ENCODE measurements at regions not wholly inside any gene's neighbourhood (a gene's known extent, or its start where the extent isn't known, plus 50 kb on each side); places are given as distances from the start of the nearest gene placed in this dataset.
"Not testable (repeated sequence)": the region's sequence is repeated elsewhere in the genome, so short reads cannot be mapped to it uniquely, and the experiment has no call there.

GRCh38 chr12:74671421-74671820 lies 133.8 kb downstream of the ATXN7L3B start (continued):
- no peak for TF ChIP-seq SP140L (CRISPR knock-in tag; IDR thresholded peaks at IDR 0.05; ENCODE audit: borderline replicate concordance)
- no peak for TF ChIP-seq FUBP1 (CRISPR knock-in tag; IDR thresholded peaks at IDR 0.05; ENCODE audit: borderline replicate concordance)

GRCh38 chr12:74676955-74677354 lies 139.3 kb downstream of the ATXN7L3B start:
- in situ Hi-C loops (cut with HindIII; ENCODE audit: extremely low pct_ligation_motif_present, low pct_unique_long_range_greater_than_20kb); DNase-seq (ENCODE audit: low spot score); H3K79me2 ChIP-seq (ENCODE audit: insufficient read depth, low read length); H3K36me3 ChIP-seq (replicated peaks in 1 of 2; ENCODE audit: control insufficient read depth in 1 of 2, insufficient read depth in 2 of 2, low read length in 2 of 2); H3K4me3 ChIP-seq (replicated peaks in 1 of 3; ENCODE audit: insufficient read depth in 1 of 3, low read depth in 2 of 3, low read length in 3 of 3); BruUV-seq (replicated peaks); H3K4me1 ChIP-seq (ENCODE audit: insufficient read depth, low read length); H3K9ac ChIP-seq (ENCODE audit: insufficient read depth, low read depth, low read length); POLR2A ChIA-PET; H3K27ac ChIP-seq (ENCODE audit: extremely low read length, insufficient read depth, low read length); CTCF ChIA-PET (ENCODE audit: low intra/inter-chr PET ratio, low total read pairs); ATAC-seq; intact Hi-C loops (cut with micrococcal nuclease; ENCODE audit: unreplicated experiment); H2AFZ ChIP-seq (ENCODE audit: low read length); FAIRE-seq; H3K4me2 ChIP-seq (ENCODE audit: low read depth, low read length); H3K27me3 ChIP-seq (ENCODE audit: control insufficient read depth in 1 of 2, insufficient read depth in 2 of 2, low read length in 2 of 2); H4K20me1 ChIP-seq (ENCODE audit: insufficient read depth, low read length); H3K9me3 ChIP-seq (ENCODE audit: low read length): not testable (repeated sequence)
- WGBS (ENCODE audit: low lambda C conversion rate), result 0% methylated on average over 2 of the region's 4 CpGs

GRCh38 chr12:74685385-74685784 lies 147.8 kb downstream of the ATXN7L3B start:
- Histone ChIP-seq H3K4me3 (replicated peaks in 1 of 3; ENCODE audit: insufficient read depth in 1 of 3, low read depth in 2 of 3, low read length in 3 of 3) (no peak overlapping the region), H3K4me1 (ENCODE audit: insufficient read depth, low read length) (peaks cover 9% of the 10 kb centered on the region; the same call in 1 of the 2 replicates), H3K79me2 (ENCODE audit: insufficient read depth, low read length) (no peaks in the 10 kb centered on the region), H3K27me3 (ENCODE audit: control insufficient read depth in 1 of 2, insufficient read depth in 2 of 2, low read length in 2 of 2) (no peaks in the 10 kb centered on the region), H3K9me3 (ENCODE audit: low read length) (no peaks in the 10 kb centered on the region), H3K4me2 (ENCODE audit: low read depth, low read length) (peak overlapping the region; percentile 21; the same call in 1 of the 2 replicates), H2AFZ (ENCODE audit: low read length) (no peak overlapping the region), H3K27ac (ENCODE audit: extremely low read length, insufficient read depth, low read length) (no peak overlapping the region), H3K9ac (ENCODE audit: insufficient read depth, low read depth, low read length) (no peak overlapping the region), H4K20me1 (ENCODE audit: insufficient read depth, low read length) (no peaks in the 10 kb centered on the region), H3K36me3 (replicated peaks in 1 of 2; ENCODE audit: control insufficient read depth in 1 of 2, insufficient read depth in 2 of 2, low read length in 2 of 2) (no peaks in the 10 kb centered on the region)
- 2% methylated on average over 5 of the region's 5 CpGs for WGBS (ENCODE audit: low lambda C conversion rate)
- peak; percentile 86 for ATAC-seq
- CTCF ChIA-PET (ENCODE audit: low intra/inter-chr PET ratio, low total read pairs), result no interaction called here
- DNase-seq (ENCODE audit: low spot score), result peak; percentile 50
- in situ Hi-C loops (cut with HindIII; ENCODE audit: extremely low pct_ligation_motif_present, low pct_unique_long_range_greater_than_20kb) (no loop called here), intact Hi-C loops (cut with micrococcal nuclease; ENCODE audit: unreplicated experiment) (no loop called here)
- POLR2A ChIA-PET, result no interaction called here
- BruUV-seq (replicated peaks), result no TSS peak
- no peak for FAIRE-seq
- TF ChIP-seq KLF9 (CRISPR knock-in tag; IDR thresholded peaks at IDR 0.05; ENCODE audit: low read depth) (no peak), ZNF512B (CRISPR knock-in tag; IDR thresholded peaks at IDR 0.05; ENCODE audit: borderline replicate concordance) (no peak), KDM6A (CRISPR knock-in tag; IDR thresholded peaks at IDR 0.05; ENCODE audit: low read depth) (no peak), GMEB2 (CRISPR knock-in tag; IDR thresholded peaks at IDR 0.05; ENCODE audit: low read depth) (no peak), ZNF430 (CRISPR knock-in tag; IDR thresholded peaks at IDR 0.05) (no peak), MED8 (CRISPR knock-in tag; IDR thresholded peaks at IDR 0.05; ENCODE audit: insufficient replicate concordance) (no peak), NKX3-1 (CRISPR knock-in tag; IDR thresholded peaks at IDR 0.05) (no peak), ZNF567 (CRISPR knock-in tag; IDR thresholded peaks at IDR 0.05; ENCODE audit: borderline replicate concordance) (no peak)

Measured in HepG2 (cell line).